GM12872 (cell line): ENCODE measurements at regions not wholly inside any gene's neighbourhood (a gene's known extent, or its start where the extent isn't known, plus 50 kb on each side); places are given as distances from the start of the nearest gene placed in this dataset.

Experiments used
- TF ChIP-seq, protein P1 (sequence below): IDR thresholded peaks from 3 replicates; pipeline ENCODE4 v1.5.1; 2011; ENCODE audit warnings: low read depth, mild to moderate bottlenecking, low read length, moderate library complexity; ENCODE audit not compliant: insufficient read depth

GRCh38 chr14:65351493-65352194, 60.9 kb upstream of the FUT8 start:
- TF ChIP-seq, protein P1, sequence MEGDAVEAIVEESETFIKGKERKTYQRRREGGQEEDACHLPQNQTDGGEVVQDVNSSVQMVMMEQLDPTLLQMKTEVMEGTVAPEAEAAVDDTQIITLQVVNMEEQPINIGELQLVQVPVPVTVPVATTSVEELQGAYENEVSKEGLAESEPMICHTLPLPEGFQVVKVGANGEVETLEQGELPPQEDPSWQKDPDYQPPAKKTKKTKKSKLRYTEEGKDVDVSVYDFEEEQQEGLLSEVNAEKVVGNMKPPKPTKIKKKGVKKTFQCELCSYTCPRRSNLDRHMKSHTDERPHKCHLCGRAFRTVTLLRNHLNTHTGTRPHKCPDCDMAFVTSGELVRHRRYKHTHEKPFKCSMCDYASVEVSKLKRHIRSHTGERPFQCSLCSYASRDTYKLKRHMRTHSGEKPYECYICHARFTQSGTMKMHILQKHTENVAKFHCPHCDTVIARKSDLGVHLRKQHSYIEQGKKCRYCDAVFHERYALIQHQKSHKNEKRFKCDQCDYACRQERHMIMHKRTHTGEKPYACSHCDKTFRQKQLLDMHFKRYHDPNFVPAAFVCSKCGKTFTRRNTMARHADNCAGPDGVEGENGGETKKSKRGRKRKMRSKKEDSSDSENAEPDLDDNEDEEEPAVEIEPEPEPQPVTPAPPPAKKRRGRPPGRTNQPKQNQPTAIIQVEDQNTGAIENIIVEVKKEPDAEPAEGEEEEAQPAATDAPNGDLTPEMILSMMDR, result no peak

- TF ChIP-seq, protein P1, result no peak; the same call in 2 of the 3 replicates
Observed at GRCh38 chr14:65352964-65353530, 59.5 kb upstream of the FUT8 start.

GRCh38 chr14:65354131-65354530, 58.4 kb upstream of the FUT8 start:
- TF ChIP-seq, protein P1, result no peak

DNA sequence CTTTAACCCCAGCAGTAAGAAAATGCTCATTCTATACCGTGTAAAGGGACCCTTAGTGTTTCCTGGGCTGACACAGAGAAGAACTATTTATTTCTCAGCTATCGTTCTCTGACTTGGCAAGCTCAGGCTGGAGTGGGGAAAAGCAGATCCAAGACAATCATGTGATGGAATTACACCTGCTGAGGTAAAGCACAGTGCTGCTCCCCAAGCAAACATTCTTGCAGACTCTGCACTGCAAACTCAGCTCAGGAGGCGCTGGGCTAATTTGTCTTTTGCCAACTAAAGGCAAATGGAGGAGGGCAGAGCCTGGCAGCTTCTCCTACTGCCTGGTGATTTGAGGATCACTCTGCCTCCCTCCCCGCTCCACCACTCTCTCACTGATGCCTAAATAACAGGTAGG, 57.8 kb upstream of the FUT8 start:
- TF ChIP-seq, protein P1, result no peak

DNA sequence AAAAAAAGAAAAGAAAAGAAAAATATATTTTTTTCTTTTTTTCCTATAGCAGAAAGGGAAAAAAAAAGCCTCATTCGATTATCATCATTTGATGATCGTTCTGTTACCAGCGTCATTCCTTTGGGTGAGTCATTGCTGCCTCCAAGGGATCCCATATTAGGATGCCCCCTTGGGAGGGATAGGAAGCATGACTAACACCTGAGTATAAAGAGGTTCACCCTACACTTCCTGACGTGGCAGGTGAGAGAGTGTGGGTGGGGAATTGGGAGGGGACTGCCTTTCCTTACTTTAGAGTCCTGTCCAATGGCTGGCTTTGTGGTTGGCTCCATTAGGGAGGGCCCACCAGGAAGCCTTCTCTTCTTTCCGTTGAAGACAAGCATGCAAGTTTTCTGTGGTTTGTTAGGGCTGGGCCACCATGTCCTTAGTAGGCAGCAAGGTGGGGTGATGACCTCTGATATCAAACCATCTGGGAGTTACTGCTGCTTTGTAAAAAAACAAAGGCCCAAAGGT, 56.1 kb upstream of the FUT8 start:
- TF ChIP-seq, protein P1, result no peak

GRCh38 chr14:65357113-65357512, 55.4 kb upstream of the FUT8 start:
- TF ChIP-seq, protein P1, result no peak

DNA sequence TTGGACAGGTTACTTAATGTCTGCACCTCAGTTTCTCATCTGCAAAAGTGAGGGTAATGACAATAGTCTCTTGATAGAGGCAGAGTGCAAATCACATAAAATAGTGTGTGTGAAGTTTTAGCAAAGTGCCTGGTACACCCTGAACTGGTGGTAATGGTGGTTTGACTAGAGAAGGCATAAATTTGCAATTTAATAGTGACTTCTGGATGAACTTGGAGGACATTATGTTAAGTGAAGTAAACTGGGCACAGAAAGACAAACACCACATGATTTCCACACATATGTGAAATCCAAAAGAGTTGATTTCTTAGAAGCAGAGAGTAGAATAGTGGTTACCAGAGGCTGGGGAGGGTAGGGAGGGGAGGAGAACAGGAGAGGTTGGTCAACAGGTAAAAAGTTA, 54.8 kb upstream of the FUT8 start:
- TF ChIP-seq, protein P1, result no peak
